NCI-H146 treated with DMSO at 0.1 percent for 48 hours (cell line): ENCODE measurements at regions not wholly inside any gene's neighbourhood (a gene's known extent, or its start where the extent isn't known, plus 50 kb on each side); places are given as distances from the start of the nearest gene placed in this dataset.

Source experiments
- DNase-seq: peaks from one replicate; lab custom pipeline; 2025; ENCODE audit not compliant: unreplicated experiment; lab: John Stamatoyannopoulos, UW

DNA sequence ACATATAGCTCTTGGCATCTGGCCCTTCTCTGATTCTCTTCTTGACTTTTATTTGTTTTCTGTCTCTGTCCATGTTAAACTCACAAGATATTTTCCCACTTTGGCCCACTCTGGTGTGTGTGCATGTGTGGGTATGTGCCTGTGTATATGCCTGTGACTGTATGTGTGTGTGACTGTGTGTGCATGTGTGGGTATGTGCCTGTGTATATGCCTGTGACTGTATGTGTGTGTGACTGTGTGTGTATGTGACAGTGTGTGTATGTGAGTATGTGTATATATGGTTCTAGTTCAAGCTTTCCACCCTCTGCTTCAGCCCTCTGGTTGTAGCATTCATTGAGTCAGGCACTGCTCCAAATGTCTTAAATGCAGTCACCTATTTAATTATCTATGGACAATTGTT, 88.6 kb upstream of the GGTLC1 start:
- DNase-seq, result no peak

DNA sequence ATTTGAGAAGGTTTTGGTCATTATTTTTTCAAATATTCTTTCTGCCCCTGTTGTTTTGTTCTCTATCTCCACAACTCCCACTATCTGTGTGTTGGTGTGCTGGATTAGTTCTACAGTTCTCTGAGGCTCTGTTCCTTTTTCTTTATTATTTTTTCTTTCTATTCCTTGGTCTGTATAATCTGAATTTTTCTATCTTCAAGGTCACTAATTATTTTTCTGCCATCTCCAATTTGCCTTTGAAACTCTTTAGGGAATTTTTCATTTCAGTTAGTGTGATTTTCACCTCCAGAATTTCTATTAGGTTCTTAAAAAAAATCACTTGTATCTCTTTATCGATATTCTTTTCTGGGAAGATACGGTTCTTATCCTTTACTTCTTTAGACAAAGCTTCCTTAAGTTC, 82.1 kb upstream of the GGTLC1 start:
- no peak for DNase-seq

DNA sequence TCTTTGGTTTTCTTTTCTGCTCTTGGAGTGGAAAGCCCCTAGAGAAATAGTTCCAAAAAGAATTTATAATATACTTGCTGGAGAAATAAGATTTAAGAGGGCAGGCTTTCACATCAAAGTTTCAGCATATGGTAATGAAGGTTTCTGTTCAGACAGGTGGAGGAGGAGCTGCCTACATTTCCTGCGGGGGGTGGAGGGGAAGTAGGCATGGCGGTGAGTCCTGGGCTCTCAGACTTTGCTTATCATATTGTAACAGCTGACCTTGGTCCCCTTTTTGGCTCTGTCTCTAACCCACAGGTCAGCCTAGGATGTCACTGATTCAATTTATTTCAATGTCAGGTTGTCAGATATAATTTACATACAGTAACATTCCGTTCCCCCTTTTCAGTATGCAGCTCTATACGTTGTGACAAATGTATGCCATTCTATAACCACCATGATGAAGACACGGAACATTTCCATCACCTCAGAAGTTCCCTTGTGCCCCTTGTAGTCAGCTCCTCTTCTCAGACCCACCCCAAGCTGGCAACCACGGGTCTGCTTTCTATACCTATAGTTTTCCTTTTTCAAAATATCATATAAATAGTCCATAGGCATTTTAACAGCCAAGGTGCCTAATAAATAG, 77.6 kb upstream of the GGTLC1 start:
- no peak for DNase-seq

DNA sequence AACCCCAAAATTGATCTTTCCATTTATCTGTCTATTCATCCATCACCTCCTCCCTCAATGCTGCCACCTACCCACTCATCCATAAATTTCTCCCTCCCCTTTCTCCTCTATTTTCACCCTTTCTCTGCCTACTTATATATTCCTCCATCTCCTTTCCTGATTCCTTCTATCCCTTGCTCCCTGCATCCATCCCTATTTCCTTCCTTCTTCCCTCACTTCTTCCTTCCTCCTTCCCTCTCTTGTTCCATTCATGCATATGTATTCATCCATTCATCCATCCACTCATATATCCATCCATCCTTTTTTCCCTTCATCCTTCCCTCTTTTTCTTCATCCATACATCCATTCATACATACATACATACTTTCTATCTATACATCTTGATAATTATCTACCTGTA, 76.3 kb upstream of the GGTLC1 start:
- no peak for DNase-seq

DNA sequence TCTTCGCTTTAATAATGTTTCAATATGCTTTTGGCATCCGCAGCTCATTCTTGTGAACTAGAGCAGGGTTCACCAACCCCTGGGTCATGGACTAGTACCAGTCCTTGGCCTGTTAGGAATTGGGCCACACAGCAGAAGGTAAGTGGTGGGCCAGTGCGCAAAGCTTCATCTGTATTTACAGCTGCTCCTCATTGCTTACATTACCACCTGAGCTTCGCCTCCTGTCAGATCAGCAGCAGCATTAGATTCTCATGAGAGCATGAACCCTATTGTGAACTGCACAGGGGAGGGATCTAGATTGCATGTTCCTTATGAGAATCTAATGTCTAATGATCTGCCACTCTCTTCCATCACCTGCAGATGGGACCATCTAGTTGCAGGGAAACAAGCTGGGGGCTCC, 75.5 kb upstream of the GGTLC1 start:
- DNase-seq, result no peak

DNA sequence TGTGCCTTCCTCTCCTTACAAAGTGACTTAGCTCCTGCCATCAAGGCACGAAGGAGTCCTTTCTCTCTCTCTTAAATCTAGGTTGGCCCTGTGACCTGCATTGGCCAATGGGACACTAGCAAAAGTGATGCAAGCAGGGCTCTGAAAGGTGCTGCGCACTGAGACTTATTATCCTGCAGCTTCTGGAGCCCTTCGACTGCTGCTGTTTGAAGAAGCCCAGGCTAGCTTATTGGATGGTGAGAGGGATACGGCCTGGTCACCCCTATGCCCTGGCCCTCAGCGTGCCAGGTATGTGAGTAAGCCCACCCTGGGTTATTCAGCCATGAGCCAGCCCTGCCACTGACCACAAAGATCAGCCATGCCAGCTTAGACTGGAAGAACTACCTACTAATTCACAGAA, 74.5 kb upstream of the GGTLC1 start:
- no peak for DNase-seq

DNA sequence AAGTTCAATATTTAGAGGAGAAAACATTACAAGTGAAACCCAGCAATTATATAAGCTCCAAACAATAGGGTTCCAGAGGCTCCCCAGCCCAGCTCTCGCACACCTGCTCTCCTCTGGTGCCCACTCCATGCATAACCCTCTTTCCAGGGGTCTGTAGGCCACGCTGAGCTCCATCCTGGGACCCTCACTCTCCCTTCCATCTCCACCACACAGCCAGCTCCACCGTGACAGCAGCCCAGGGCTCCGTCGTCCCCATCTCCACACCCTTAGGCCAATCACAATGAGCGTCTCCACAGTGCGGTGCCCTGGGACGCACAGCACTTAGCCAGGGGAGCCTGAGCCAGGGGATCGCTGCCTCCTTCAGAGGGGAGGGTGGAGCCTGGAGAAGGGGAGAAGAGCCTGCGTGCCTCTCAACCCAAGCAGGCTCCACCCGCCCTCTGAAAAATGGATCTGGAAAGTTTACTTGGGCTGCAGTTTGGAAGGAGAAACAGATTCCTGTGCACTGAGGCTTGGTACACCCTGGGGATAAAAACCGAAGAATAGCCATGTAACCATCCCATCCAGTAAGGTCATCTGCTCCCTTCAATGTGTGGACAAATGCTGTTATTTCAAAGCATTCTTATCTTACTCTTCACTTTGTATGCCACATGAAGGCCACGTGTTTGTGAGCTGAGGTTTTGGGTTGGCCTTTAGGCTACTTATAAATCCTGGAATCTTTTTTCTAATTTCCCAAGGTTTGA, 72.4 kb upstream of the GGTLC1 start:
- DNase-seq, result no peak

DNA sequence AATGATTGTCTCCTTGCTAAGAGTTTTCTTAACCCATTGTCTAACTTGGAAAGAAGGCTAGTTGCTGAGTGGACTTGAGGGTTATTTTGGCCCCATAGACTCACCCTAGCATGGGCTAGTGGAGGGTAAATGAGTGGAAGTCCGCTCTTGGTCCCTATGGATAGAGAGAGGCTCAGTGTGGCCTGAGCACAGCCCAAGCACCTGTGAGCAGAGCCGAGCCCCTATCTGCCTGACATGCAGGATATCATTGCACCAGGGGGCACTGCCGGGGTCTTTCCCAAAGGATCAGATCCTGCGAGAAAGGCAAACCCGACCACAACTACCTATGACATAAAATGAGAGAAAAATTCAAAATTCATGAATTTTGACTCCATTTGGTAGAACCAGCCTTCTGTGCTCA, 70.6 kb upstream of the GGTLC1 start:
- no peak for DNase-seq

DNA sequence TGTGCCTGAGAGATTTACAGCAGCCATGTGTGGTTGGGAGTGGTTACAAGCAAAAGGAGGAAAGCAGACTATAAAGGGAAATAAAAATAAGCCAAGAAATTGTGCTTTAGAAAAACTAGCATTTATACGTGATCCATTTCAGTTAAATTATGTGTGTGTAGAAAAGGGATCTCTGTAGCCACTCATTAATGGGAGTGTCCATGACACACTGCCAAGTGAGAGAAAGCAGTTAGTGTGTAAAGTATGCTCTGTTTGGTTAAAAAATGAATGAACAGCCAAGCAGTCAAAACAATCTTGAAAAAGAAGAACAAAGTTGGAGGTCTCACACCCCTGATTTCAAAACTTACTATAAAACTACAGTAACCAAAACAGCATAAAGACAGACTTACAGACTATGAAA, 67.9 kb upstream of the GGTLC1 start:
- DNase-seq, result no peak

DNA sequence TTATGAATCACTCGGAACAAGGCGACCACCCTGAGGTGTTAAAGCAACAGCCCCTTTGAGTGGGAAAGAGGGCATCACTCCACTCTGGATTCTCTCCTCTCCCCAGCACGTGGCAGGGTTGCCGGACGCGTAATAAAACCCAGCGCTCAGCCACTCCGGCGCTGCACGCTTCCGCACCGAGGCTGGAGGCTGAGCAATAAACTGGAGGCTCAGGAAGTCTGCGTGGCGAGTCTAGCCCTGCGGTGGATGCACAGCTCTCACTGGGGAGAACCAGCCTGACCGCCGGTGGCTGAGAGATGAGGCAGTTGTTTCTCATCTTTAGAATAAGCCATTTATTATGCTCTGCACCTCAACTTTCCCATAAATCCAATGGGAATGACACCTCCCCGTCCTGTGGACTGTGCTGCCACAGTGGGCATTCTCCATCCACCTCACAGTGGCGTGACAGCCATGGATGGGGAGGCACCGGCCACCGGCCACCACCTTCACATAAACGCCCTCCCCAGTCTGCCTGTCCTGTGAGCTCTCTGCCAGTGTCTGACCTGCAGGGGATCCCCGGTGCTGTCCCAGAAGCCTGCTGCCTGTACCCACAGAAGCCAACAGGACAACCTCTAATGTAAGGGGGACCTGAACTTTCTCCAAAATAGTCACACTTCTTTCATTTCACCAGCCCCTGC, 64.2 kb upstream of the GGTLC1 start:
- DNase-seq, result no peak

DNA sequence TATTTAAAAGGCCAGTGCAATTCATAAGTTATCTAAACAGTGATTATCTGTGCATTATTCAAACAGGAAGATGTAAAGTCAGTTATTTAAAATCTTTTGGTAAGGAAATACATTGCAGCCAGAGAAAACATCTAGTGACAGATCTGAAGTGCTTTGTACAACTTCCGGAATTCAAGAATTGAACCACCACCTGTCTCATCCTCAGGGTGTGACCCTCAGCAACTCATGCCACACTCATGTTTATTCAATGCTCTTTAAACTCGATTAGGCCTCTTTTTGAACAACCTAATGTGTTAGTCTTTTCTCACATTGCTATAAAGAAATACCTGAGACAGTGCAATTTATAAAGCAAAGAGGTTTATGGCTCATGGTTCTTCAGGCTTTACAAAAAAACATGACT, 62.6 kb upstream of the GGTLC1 start:
- DNase-seq, result no peak

DNA sequence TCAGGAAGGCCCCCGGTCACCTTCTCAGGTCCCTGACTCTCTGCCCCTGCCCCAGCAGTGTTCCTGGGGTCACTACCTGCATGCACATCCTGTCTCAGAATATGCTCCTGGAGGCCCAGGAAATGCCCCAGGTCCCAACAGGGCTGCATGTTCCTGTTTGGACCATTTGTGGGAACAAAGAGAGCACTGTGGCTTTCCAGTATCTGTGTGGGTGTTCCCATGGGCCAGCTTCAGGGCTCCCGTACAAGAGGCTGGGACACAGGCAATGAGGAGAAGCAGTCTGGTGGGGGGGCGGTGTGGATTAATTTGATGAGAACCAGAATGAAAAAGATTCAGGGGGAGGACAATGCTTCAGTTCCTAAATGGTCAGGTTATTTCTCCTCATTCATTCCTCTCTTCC, 61.5 kb upstream of the GGTLC1 start:
- DNase-seq, result no peak

DNA sequence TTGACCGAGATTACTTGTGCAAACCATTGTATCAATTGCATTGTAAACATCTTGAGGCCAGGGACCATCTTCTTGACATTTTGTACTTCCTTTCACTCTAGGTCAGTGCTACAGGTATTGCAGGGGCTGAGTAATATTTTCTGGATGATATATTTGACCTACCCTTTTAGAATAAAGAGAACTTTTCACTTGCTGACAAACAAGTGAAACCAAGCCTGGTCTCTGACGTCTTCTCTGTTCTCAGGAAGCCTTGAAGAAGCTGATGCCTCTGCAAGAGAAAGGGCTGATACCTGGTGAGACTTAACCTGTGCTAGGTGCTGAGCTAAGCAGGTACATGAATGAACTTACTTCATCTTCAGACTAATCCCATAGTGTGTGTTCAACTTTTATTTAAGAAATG, 60.5 kb upstream of the GGTLC1 start:
- DNase-seq, result no peak

DNA sequence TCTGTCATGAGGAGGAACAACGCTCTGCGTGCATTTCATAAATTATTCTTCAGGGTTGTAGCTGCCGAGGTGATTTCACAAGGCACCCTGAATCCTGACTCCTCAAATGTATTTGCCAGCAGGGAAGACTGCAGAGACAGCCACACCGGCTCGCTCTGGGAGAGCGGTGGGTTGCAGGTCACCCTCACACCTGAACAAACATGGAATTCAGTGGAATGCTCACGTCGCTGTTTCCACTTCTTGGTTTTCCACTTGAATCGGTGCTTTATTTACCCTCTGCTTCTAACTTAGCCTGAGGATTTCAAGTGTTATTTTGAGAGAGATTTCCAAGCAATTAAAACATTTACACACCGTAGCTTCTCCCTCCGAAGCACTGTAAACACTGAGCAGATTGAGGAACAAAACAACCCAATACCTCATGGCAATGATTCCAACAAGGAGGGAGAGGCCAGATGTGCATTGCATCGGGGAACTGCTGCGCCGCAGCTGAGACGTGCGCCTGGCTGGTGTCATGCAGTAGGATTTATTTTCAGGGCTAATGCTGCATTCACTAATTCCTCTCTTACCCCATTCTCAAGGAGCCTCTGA, 59.5 kb upstream of the GGTLC1 start:
- no peak for DNase-seq

DNA sequence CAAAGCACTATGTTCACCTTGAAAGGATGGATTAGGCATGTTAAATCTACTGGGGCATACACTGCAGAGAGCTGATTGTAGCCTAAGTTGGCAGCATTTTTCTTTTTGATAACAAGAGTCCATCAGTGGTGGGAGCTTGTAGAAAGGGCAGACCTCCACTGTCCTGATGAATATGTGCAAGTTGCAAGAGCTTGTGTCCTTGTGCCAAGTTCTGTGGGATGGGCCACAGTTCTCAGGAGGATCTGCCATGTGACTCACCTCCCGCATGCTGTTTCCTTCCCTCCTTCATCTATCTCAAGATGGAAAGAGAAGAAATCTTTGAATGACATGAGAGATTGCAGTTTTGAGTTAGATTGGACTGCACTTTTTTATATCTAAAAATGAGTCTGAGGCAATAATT, 58.3 kb upstream of the GGTLC1 start:
- DNase-seq, result no peak

DNA sequence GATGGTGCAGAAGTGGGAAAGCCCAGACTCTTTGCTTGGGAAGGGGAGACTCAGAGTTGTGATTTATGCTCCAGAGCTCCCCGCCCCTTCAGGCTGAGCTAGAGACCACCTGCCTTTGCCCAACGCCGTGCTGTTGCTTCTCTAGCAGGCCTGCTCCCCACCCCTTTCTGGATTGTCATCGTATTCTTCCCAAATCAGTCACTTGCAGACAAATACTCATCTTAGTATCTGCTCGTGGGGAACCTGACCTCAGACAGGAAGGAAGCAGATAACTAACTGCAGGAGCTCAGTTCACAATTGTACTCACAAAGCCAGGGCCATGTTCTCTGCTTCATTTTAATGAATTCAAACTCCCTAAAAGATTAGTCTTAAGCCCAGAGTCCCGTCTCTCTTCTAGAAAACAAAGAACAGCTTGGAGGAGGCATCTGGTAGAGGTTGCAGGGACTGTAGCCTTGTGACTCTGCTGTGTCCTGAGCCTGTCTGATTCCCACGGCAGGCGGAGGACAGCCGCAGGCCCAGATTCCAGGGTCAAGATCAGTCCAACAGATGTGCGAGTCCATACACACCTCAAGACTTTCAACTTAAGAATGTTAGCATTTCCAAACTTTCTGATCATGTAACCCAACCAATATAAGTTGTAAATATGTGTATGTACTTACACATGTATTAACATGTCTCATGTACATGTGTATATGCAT, 57.2 kb upstream of the GGTLC1 start:
- no peak for DNase-seq

DNA sequence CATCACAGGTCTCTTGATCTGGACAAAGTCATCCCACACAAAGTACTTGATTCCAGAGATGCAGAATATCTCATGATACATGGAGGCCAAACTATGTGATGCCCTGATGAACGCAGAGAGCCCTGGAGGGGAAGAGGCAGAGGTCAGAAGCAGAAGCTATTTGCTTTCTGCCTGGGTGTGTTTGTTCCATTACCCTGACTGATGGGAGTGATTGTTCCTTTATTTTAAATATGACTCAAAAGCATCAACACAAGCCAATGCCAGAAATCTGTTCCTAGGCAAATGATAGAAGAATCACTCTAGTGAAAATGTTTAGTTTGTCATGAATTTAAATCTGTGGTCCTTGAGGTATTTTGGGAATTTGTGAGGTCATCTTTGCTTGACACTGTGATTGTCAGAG, 54.7 kb upstream of the GGTLC1 start:
- DNase-seq, result no peak

DNA sequence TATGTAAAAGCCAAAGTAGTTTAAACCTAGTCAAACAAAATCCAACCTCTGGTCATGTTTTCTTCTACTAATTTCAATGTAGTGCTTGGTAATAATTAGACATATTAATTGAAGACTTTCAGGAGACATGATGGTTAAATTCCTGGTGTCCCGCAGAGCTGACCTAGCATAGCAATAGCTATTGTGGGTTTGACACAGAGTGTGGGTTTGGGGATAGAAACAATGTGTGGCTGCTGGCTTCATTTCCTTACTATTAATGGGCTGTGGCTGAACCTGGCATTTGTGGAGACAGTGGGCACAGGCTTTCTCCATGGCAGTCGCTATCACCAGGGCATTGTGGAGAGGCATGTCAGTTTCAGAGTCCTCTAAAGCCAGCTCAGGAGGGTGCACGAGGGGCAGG, 54.1 kb upstream of the GGTLC1 start:
- DNase-seq, result no peak

DNA sequence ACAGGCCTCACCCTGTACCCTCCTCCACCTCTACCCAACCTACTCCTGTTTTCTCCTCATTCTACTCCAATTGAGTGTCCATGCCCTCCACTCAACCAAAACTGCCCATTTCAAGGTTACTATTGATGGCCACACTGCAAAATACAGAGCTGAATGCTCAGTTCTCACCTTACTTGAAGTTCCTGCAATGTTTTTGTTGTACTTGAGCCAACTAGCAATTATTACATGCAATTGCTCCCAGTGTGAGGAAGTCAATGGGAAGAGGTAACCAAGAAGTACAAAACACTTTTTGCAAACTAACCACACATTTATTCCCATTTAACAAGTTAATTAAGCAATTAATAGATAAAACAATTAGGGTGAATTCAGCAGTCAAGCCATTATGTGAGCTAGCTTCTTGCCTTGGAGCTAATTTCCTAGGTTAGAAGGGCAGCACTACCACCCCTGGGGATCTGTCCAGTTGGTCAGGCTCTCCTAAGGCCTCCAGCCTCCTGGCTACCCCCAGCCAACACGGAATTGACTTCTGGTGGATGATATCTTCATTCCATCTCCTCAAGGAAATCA, 52.4 kb upstream of the GGTLC1 start:
- DNase-seq, result no peak

DNA sequence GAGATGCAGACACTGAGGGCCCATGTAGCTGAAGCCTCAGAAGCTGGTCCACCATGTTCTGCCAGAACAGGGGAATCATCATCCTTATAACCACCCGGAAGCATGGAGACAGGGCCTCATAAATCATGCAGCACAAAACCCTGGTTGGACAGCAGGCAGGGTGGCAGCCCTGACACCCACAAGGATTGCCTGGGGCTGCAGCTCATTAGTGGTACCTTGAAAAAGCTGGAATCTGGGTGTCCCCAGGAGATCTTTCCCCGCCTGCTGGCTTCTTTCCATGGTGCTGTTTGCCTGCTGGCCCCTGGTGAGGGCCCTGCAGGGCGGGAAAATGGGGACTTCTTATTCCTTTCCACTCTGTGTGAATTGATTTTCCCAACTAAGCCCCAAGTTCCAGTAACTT, 50.6 kb upstream of the GGTLC1 start:
- no peak for DNase-seq
